ENCODE measurements at regions not wholly inside any gene's neighbourhood (a gene's known extent, or its start where the extent isn't known, plus 50 kb on each side); places are given as distances from the start of the nearest gene placed in this dataset.

- no peaks in the 10 kb centered on the region for H3K27me3 ChIP-seq
- no peak overlapping the region for H3K4me3 ChIP-seq
- no peak for TF ChIP-seq CTCF (IDR thresholded peaks at IDR 0.05)
- TF ChIP-seq POLR2A (IDR thresholded peaks at IDR 0.05), result no peak
- no peak for DNase-seq
- 69% methylated on average over 4 of the region's 4 CpGs for WGBS, 2 donors
- H3K4me1 ChIP-seq, result no peaks in the 10 kb centered on the region
- intact Hi-C loops (cut with DNase I; ENCODE audit: low total_unique reads), result no loop called here
- no peaks in the 10 kb centered on the region for H3K9me3 ChIP-seq
- H3K27ac ChIP-seq, result no peak overlapping the region
- H3K36me3 ChIP-seq (ENCODE audit: low read depth, missing control alignments), result no peaks in the 10 kb centered on the region
These were observed 93.4 kb upstream of the CCL2 start for GRCh38 chr17:34161690-34162089.

- intact Hi-C loops (cut with DNase I; ENCODE audit: low total_unique reads), result no loop called here
- Histone ChIP-seq H3K4me1 (no peaks in the 10 kb centered on the region), H3K27ac (no peak overlapping the region), H3K27me3 (no peaks in the 10 kb centered on the region), H3K9me3 (no peaks in the 10 kb centered on the region), H3K4me3 (no peak overlapping the region), H3K36me3 (ENCODE audit: low read depth, missing control alignments) (no peaks in the 10 kb centered on the region)
- TF ChIP-seq POLR2A (IDR thresholded peaks at IDR 0.05) (no peak), CTCF (IDR thresholded peaks at IDR 0.05) (no peak)
- 71 to 80% methylated on average over 5 of the region's 5 CpGs for WGBS, 2 donors
- DNase-seq, result no peak
These were observed 92.0 kb upstream of the CCL2 start for GRCh38 chr17:34163123-34163522.

GRCh38 chr17:34163646-34164045, 91.4 kb upstream of the CCL2 start:
- H3K27ac ChIP-seq, result no peak overlapping the region
- no peak overlapping the region for H3K4me3 ChIP-seq
- intact Hi-C loops (cut with DNase I; ENCODE audit: low total_unique reads), result no loop called here
- peak; percentile 26 for DNase-seq
- TF ChIP-seq POLR2A (IDR thresholded peaks at IDR 0.05), result no peak
- peak; percentile 10 to 41 (median 13) for TF ChIP-seq CTCF (IDR thresholded peaks at IDR 0.05)
- 32 to 56% methylated on average over 6 of the region's 6 CpGs for WGBS, 2 donors
- H3K4me1 ChIP-seq, result no peaks in the 10 kb centered on the region
- H3K9me3 ChIP-seq, result no peaks in the 10 kb centered on the region
- no peaks in the 10 kb centered on the region for H3K27me3 ChIP-seq
- no peaks in the 10 kb centered on the region for H3K36me3 ChIP-seq (ENCODE audit: low read depth, missing control alignments)

GRCh38 chr17:34164837-34165236, 90.2 kb upstream of the CCL2 start:
- TF ChIP-seq CTCF (IDR thresholded peaks at IDR 0.05) (no peak), POLR2A (IDR thresholded peaks at IDR 0.05) (no peak)
- Histone ChIP-seq H3K4me1 (no peaks in the 10 kb centered on the region), H3K9me3 (no peaks in the 10 kb centered on the region), H3K27ac (no peak overlapping the region), H3K4me3 (no peak overlapping the region), H3K36me3 (ENCODE audit: low read depth, missing control alignments) (no peaks in the 10 kb centered on the region), H3K27me3 (no peaks in the 10 kb centered on the region)
- WGBS, 2 donors, result 86 to 89% methylated on average over 4 of the region's 4 CpGs
- DNase-seq, result no peak
- intact Hi-C loops (cut with DNase I; ENCODE audit: low total_unique reads), result no loop called here

GRCh38 chr17:34166352-34166751, 88.7 kb upstream of the CCL2 start:
- H3K27ac ChIP-seq, result no peak overlapping the region
- DNase-seq, result no peak
- no peaks in the 10 kb centered on the region for H3K9me3 ChIP-seq
- H3K27me3 ChIP-seq, result no peaks in the 10 kb centered on the region
- H3K4me1 ChIP-seq, result no peaks in the 10 kb centered on the region
- no peaks in the 10 kb centered on the region for H3K36me3 ChIP-seq (ENCODE audit: low read depth, missing control alignments)
- TF ChIP-seq POLR2A (IDR thresholded peaks at IDR 0.05) (no peak), CTCF (IDR thresholded peaks at IDR 0.05) (no peak)
- intact Hi-C loops (cut with DNase I; ENCODE audit: low total_unique reads), result no loop called here
- H3K4me3 ChIP-seq, result no peak overlapping the region

Data from testis (tissue), 2 donors.